ENCODE measurements at regions not wholly inside any gene's neighbourhood (a gene's known extent, or its start where the extent isn't known, plus 50 kb on each side); places are given as distances from the start of the nearest gene placed in this dataset.

DNA sequence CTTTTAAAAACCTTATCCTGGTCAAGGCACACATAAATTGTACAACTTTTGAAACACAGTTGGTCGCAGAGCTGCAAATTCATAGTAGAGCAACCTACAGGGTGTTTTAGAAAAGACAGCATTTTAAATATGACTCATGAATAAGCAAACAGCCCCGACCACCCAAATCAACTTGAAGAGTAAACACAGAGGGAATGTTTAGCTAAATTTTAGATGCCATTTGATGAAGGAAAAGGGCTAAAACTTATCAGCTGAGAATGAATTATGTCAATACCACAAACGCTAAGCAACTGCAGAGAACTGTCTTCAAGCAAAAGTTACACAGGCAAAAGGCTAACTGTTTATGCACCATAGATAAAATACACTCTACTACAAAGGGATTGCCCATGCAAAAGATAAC lies 427.5 kb upstream of the PSMD7 start:
- no peak for ATAC-seq
- TF ChIP-seq OSR1 (CRISPR knock-in tag; IDR thresholded peaks at IDR 0.05) (no peak), CSDC2 (CRISPR knock-in tag; IDR thresholded peaks at IDR 0.05) (no peak), TOX (CRISPR knock-in tag; IDR thresholded peaks at IDR 0.05; ENCODE audit: borderline replicate concordance) (no peak), GLIS3 (CRISPR knock-in tag; IDR thresholded peaks at IDR 0.05) (no peak), TCF4 (CRISPR knock-in tag; IDR thresholded peaks at IDR 0.05; ENCODE audit: borderline replicate concordance) (no peak), ARNTL (CRISPR knock-in tag; IDR thresholded peaks at IDR 0.05; ENCODE audit: borderline replicate concordance, low read depth) (no peak), BACH2 (CRISPR knock-in tag; IDR thresholded peaks at IDR 0.05; ENCODE audit: borderline replicate concordance) (no peak), SNAI2 (CRISPR knock-in tag; IDR thresholded peaks at IDR 0.05) (no peak), ZNF70 (CRISPR knock-in tag; IDR thresholded peaks at IDR 0.05) (no peak), ESRRG (CRISPR knock-in tag; IDR thresholded peaks at IDR 0.05) (no peak), ZC3H10 (CRISPR knock-in tag; IDR thresholded peaks at IDR 0.05) (no peak), ZFP30 (CRISPR knock-in tag; IDR thresholded peaks at IDR 0.05) (no peak), PPARA (CRISPR knock-in tag; IDR thresholded peaks at IDR 0.05; ENCODE audit: borderline replicate concordance) (no peak), RARB (CRISPR knock-in tag; IDR thresholded peaks at IDR 0.05) (no peak), ZNF8 (CRISPR knock-in tag; IDR thresholded peaks at IDR 0.05) (no peak)
- TF ChIP-seq, protein P1, sequence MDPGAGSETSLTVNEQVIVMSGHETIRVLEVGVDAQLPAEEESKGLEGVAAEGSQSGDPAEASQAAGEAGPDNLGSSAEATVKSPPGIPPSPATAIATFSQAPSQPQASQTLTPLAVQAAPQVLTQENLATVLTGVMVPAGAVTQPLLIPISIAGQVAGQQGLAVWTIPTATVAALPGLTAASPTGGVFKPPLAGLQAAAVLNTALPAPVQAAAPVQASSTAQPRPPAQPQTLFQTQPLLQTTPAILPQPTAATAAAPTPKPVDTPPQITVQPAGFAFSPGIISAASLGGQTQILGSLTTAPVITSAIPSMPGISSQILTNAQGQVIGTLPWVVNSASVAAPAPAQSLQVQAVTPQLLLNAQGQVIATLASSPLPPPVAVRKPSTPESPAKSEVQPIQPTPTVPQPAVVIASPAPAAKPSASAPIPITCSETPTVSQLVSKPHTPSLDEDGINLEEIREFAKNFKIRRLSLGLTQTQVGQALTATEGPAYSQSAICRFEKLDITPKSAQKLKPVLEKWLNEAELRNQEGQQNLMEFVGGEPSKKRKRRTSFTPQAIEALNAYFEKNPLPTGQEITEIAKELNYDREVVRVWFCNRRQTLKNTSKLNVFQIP (CRISPR knock-in tag; IDR thresholded peaks at IDR 0.05; ENCODE audit: borderline replicate concordance, low read depth), result no peak
- TF ChIP-seq, protein P2, sequence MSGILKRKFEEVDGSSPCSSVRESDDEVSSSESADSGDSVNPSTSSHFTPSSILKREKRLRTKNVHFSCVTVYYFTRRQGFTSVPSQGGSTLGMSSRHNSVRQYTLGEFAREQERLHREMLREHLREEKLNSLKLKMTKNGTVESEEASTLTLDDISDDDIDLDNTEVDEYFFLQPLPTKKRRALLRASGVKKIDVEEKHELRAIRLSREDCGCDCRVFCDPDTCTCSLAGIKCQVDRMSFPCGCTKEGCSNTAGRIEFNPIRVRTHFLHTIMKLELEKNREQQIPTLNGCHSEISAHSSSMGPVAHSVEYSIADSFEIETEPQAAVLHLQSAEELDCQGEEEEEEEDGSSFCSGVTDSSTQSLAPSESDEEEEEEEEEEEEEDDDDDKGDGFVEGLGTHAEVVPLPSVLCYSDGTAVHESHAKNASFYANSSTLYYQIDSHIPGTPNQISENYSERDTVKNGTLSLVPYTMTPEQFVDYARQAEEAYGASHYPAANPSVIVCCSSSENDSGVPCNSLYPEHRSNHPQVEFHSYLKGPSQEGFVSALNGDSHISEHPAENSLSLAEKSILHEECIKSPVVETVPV (CRISPR knock-in tag; IDR thresholded peaks at IDR 0.05), result no peak

DNA sequence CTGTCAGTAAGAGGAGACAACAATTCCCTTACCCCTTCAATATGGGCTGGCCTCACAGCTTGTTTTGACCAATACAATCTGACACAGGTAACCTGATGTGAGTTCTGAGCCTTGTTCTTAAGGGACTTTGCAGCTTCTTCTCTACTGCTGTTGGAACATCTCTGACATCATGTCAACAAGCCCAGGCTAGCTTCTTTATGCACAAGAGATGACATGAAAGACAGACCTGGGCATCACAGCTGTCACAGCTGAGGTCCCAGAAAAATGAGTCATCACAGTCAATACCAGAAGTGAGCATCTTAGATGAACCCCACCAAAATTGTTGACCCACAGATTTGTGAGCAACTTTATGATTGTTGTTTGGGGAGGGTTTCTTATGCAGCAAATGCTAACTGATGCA lies 431.7 kb upstream of the PSMD7 start:
- no peak for ATAC-seq
- TF ChIP-seq ZC3H10 (CRISPR knock-in tag; IDR thresholded peaks at IDR 0.05) (no peak), GLIS3 (CRISPR knock-in tag; IDR thresholded peaks at IDR 0.05) (no peak)
- TF ChIP-seq, protein P3, sequence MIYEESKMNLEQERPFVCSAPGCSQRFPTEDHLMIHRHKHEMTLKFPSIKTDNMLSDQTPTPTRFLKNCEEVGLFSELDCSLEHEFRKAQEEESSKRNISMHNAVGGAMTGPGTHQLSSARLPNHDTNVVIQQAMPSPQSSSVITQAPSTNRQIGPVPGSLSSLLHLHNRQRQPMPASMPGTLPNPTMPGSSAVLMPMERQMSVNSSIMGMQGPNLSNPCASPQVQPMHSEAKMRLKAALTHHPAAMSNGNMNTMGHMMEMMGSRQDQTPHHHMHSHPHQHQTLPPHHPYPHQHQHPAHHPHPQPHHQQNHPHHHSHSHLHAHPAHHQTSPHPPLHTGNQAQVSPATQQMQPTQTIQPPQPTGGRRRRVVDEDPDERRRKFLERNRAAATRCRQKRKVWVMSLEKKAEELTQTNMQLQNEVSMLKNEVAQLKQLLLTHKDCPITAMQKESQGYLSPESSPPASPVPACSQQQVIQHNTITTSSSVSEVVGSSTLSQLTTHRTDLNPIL (CRISPR knock-in tag; IDR thresholded peaks at IDR 0.05; ENCODE audit: low read depth), result no peak
- TF ChIP-seq, protein P4, sequence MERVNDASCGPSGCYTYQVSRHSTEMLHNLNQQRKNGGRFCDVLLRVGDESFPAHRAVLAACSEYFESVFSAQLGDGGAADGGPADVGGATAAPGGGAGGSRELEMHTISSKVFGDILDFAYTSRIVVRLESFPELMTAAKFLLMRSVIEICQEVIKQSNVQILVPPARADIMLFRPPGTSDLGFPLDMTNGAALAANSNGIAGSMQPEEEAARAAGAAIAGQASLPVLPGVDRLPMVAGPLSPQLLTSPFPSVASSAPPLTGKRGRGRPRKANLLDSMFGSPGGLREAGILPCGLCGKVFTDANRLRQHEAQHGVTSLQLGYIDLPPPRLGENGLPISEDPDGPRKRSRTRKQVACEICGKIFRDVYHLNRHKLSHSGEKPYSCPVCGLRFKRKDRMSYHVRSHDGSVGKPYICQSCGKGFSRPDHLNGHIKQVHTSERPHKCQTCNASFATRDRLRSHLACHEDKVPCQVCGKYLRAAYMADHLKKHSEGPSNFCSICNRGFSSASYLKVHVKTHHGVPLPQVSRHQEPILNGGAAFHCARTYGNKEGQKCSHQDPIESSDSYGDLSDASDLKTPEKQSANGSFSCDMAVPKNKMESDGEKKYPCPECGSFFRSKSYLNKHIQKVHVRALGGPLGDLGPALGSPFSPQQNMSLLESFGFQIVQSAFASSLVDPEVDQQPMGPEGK (CRISPR knock-in tag; IDR thresholded peaks at IDR 0.05; ENCODE audit: borderline replicate concordance), result no peak

DNA sequence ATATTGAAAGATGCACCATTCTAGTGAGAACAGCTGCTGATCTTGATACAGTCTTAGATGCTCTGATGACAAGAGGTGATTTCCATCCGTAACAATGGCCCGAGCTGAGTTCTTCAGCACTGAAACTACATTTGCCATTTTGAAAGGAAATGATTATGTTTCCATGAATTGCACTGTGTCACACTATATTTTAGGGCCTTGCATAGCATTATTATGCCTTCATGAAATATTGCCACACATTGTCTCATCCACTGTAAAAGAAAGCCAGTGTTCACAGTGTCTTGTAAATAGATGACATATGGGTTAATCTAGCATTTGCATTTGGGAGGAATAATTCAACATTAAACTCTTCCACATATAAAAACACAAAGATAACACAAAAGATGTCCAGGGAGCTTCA lies 438.3 kb upstream of the PSMD7 start:
- ATAC-seq, result no peak
- TF ChIP-seq GLIS3 (CRISPR knock-in tag; IDR thresholded peaks at IDR 0.05) (no peak), BACH2 (CRISPR knock-in tag; IDR thresholded peaks at IDR 0.05; ENCODE audit: borderline replicate concordance) (no peak), ZFP30 (CRISPR knock-in tag; IDR thresholded peaks at IDR 0.05) (no peak), PPARA (CRISPR knock-in tag; IDR thresholded peaks at IDR 0.05; ENCODE audit: borderline replicate concordance) (no peak), ARNTL (CRISPR knock-in tag; IDR thresholded peaks at IDR 0.05; ENCODE audit: borderline replicate concordance, low read depth) (no peak), ZNF565 (CRISPR knock-in tag; conservative IDR thresholded peaks at IDR 0.05; ENCODE audit: low read depth) (no peak), ZNF8 (CRISPR knock-in tag; IDR thresholded peaks at IDR 0.05) (no peak), ZC3H10 (CRISPR knock-in tag; IDR thresholded peaks at IDR 0.05) (no peak), ZFP3 (CRISPR knock-in tag; IDR thresholded peaks at IDR 0.05) (no peak), ISL1 (CRISPR knock-in tag; IDR thresholded peaks at IDR 0.05) (no peak), TCF4 (CRISPR knock-in tag; IDR thresholded peaks at IDR 0.05; ENCODE audit: borderline replicate concordance) (no peak), CSDC2 (CRISPR knock-in tag; IDR thresholded peaks at IDR 0.05) (no peak), SNAI2 (CRISPR knock-in tag; IDR thresholded peaks at IDR 0.05) (no peak)
- TF ChIP-seq, protein P2 (CRISPR knock-in tag; IDR thresholded peaks at IDR 0.05), result no peak
- TF ChIP-seq, protein P1 (CRISPR knock-in tag; IDR thresholded peaks at IDR 0.05; ENCODE audit: borderline replicate concordance, low read depth), result no peak
- TF ChIP-seq, protein P4 (CRISPR knock-in tag; IDR thresholded peaks at IDR 0.05; ENCODE audit: borderline replicate concordance), result no peak
- TF ChIP-seq, protein P5, sequence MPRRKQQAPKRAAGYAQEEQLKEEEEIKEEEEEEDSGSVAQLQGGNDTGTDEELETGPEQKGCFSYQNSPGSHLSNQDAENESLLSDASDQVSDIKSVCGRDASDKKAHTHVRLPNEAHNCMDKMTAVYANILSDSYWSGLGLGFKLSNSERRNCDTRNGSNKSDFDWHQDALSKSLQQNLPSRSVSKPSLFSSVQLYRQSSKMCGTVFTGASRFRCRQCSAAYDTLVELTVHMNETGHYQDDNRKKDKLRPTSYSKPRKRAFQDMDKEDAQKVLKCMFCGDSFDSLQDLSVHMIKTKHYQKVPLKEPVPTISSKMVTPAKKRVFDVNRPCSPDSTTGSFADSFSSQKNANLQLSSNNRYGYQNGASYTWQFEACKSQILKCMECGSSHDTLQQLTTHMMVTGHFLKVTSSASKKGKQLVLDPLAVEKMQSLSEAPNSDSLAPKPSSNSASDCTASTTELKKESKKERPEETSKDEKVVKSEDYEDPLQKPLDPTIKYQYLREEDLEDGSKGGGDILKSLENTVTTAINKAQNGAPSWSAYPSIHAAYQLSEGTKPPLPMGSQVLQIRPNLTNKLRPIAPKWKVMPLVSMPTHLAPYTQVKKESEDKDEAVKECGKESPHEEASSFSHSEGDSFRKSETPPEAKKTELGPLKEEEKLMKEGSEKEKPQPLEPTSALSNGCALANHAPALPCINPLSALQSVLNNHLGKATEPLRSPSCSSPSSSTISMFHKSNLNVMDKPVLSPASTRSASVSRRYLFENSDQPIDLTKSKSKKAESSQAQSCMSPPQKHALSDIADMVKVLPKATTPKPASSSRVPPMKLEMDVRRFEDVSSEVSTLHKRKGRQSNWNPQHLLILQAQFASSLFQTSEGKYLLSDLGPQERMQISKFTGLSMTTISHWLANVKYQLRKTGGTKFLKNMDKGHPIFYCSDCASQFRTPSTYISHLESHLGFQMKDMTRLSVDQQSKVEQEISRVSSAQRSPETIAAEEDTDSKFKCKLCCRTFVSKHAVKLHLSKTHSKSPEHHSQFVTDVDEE (CRISPR knock-in tag; IDR thresholded peaks at IDR 0.05), result no peak

Data from SK-N-SH treated with all-trans-retinoic acid at 6 μM for 48 hours (cell line).